H1 (cell line): ENCODE measurements at regions not wholly inside any gene's neighbourhood (a gene's known extent, or its start where the extent isn't known, plus 50 kb on each side); places are given as distances from the start of the nearest gene placed in this dataset.

Source experiments
- CTCF ChIA-PET: fragments of 300-600 bp; sonication (Branson Sonifier 250); formaldehyde crosslinking; loops from one replicate; lab custom pipeline; 2021; ENCODE audit not compliant: partially characterized antibody; lab: Charles Lee
- POLR2A ChIA-PET: fragments of 300-600 bp; sonication (Branson Sonifier 250); formaldehyde crosslinking; loops from one replicate; lab custom pipeline; 2021; ENCODE audit warnings: inconsistent platforms; ENCODE audit not compliant: partially characterized antibody; lab: Charles Lee
- DNase-seq, 2 experiments: peaks; one replicate each; pipeline versions ENCODE4 v3.0.0 to v3.0.0-alpha.2; 2010 to 2022; ENCODE audit warnings: low spot score in 2 of 2, low read depth in 1 of 2, mixed read lengths in 1 of 2
- FAIRE-seq: peaks from 2 replicates; lab custom pipeline; 2011; peaks lifted over from hg19 to GRCh38; lab: Jason Lieb, UNC
- H2AFZ ChIP-seq: 2 replicates; pipeline ENCODE4 v1.8.1; 2012; ENCODE audit warnings: low read length, inconsistent platforms
- H2AK5ac ChIP-seq: 2 replicates; pipeline ENCODE4 v1.6.1; 2013; ENCODE audit warnings: low read depth, low read length
- H2BK120ac ChIP-seq: replicated peaks from 2 replicates; pipeline ENCODE3; 2013; ENCODE audit warnings: low read depth, low read length, inconsistent platforms
- H2BK12ac ChIP-seq: 2 replicates; pipeline ENCODE4 v1.6.1; 2013; ENCODE audit warnings: low read depth, low read length
- H2BK15ac ChIP-seq: 2 replicates; pipeline ENCODE4 v1.6.1; 2013; ENCODE audit warnings: low read length
- H2BK20ac ChIP-seq: 2 replicates; pipeline ENCODE4 v1.6.1; 2013; ENCODE audit warnings: low read length
- H2BK5ac ChIP-seq: 2 replicates; pipeline ENCODE4 v1.6.1; 2013; ENCODE audit warnings: low read depth, low read length
- H3K14ac ChIP-seq: 2 replicates; pipeline ENCODE4 v1.6.1; 2013; ENCODE audit warnings: inconsistent platforms; ENCODE audit not compliant: insufficient read length
- H3K18ac ChIP-seq: 2 replicates; pipeline ENCODE4 v1.6.1; 2013; ENCODE audit warnings: low read length; ENCODE audit errors: extremely low read depth
- H3K23ac ChIP-seq: 2 replicates; pipeline ENCODE4 v1.6.1; 2013; ENCODE audit warnings: inconsistent platforms; ENCODE audit not compliant: insufficient read length
- H3K23me2 ChIP-seq: 2 replicates; pipeline ENCODE4 v1.6.1; 2013; ENCODE audit warnings: low read depth, low read length
- H3K27ac ChIP-seq: 2 replicates; pipeline ENCODE4 v1.6.1; 2011; ENCODE audit warnings: low read depth, low read length, inconsistent platforms
- H3K27me3 ChIP-seq, 4 experiments: replicated peaks in 1 of 4; 1 replicate in 1 of 4; 2 replicates in 3 of 4; pipeline versions ENCODE4 v1.6.1 to v1.8.1; 2011 to 2013; ENCODE audit warnings: low read length in 3 of 4, mild to moderate bottlenecking in 3 of 4, inconsistent platforms in 2 of 4, mixed read lengths in 2 of 4, moderate library complexity in 1 of 4; ENCODE audit not compliant: control insufficient read depth in 3 of 4, insufficient read depth in 3 of 4; ENCODE audit errors: extremely low read depth in 1 of 4
- H3K36me3 ChIP-seq, 4 experiments: 2 replicates each; pipeline versions ENCODE4 v1.6.1 to v1.8.1; 2011 to 2013; ENCODE audit warnings: mild to moderate bottlenecking in 4 of 4, low read length in 3 of 4, moderate library complexity in 2 of 4, control low read depth in 1 of 4, inconsistent platforms in 1 of 4; ENCODE audit not compliant: insufficient read depth in 4 of 4, control insufficient read depth in 2 of 4
- H3K4ac ChIP-seq: replicated peaks from 2 replicates; pipeline ENCODE3; 2013; ENCODE audit warnings: low read length, low read depth, mixed read lengths, inconsistent platforms; ENCODE audit not compliant: insufficient read length
- H3K4me1 ChIP-seq, 4 experiments: replicated peaks in 1 of 4; 1 replicate in 1 of 4; 2 replicates in 3 of 4; pipeline versions ENCODE4 v1.6.1 to v1.8.1; 2011 to 2013; ENCODE audit warnings: low read length in 3 of 4, inconsistent platforms in 2 of 4, mixed read lengths in 1 of 4; ENCODE audit not compliant: insufficient read depth in 4 of 4, control insufficient read depth in 3 of 4
- H3K4me2 ChIP-seq, 2 experiments: 2 replicates each; pipeline versions ENCODE4 v1.6.1 to v1.8.1; 2011 to 2013; ENCODE audit warnings: low read depth in 2 of 2, low read length in 2 of 2, control low read depth in 1 of 2, inconsistent platforms in 1 of 2, mild to moderate bottlenecking in 1 of 2; ENCODE audit not compliant: insufficient read depth in 1 of 2
- H3K4me3 ChIP-seq, 4 experiments: fragments of 200-600, 300-600 bp in 1 of 4; sonication (generic), shearing (Covaris generic), sonication (Bioruptor Twin) in 1 of 4; 2 replicates each; pipeline versions ENCODE4 v1.5.1 to v1.8.1; 2011 to 2016; ENCODE audit warnings: low read length in 4 of 4, low read depth in 3 of 4, control low read depth in 2 of 4, inconsistent platforms in 2 of 4, mild to moderate bottlenecking in 2 of 4, mixed read lengths in 1 of 4, moderate library complexity in 1 of 4; ENCODE audit not compliant: insufficient read depth in 2 of 4; ENCODE audit errors: extremely low read depth in 1 of 4
- H3K56ac ChIP-seq: replicated peaks from 2 replicates; pipeline ENCODE3; 2013; ENCODE audit warnings: low read depth, mild to moderate bottlenecking, mixed read lengths, low read length, inconsistent platforms; ENCODE audit not compliant: insufficient read length
- H3K79me1 ChIP-seq: 2 replicates; pipeline ENCODE4 v1.6.1; 2013; ENCODE audit warnings: low read depth, low read length, control low read depth
- H3K79me2 ChIP-seq, 2 experiments: 2 replicates each; pipeline versions ENCODE4 v1.6.1 to v1.8.1; 2012 to 2013; ENCODE audit warnings: low read length in 2 of 2, mild to moderate bottlenecking in 2 of 2, inconsistent platforms in 1 of 2; ENCODE audit not compliant: insufficient read depth in 2 of 2, control insufficient read depth in 1 of 2
- H3K9ac ChIP-seq, 4 experiments: replicated peaks in 1 of 4; 1 replicate in 1 of 4; 2 replicates in 3 of 4; pipeline versions ENCODE4 v1.6.1 to v1.8.1; 2011 to 2013; ENCODE audit warnings: low read depth in 3 of 4, low read length in 3 of 4, control low read depth in 2 of 4, mild to moderate bottlenecking in 2 of 4, moderate library complexity in 2 of 4, inconsistent platforms in 1 of 4; ENCODE audit errors: extremely low read depth in 1 of 4
- H3K9me3 ChIP-seq, 2 experiments: 2 replicates each; pipeline versions ENCODE4 v1.6.1 to v1.8.1; 2012 to 2013; ENCODE audit warnings: mild to moderate bottlenecking in 2 of 2, moderate library complexity in 2 of 2, control low read depth in 1 of 2, inconsistent platforms in 1 of 2, low read depth in 1 of 2, low read length in 1 of 2, mixed read lengths in 1 of 2; ENCODE audit not compliant: insufficient read depth in 2 of 2
- H4K20me1 ChIP-seq, 2 experiments: replicated peaks in 1 of 2; 2 replicates each; pipeline versions ENCODE3 to v1.8.1; 2011 to 2013; ENCODE audit warnings: inconsistent platforms in 2 of 2, low read length in 2 of 2, mild to moderate bottlenecking in 1 of 2; ENCODE audit not compliant: insufficient read depth in 2 of 2, control insufficient read depth in 1 of 2
- H4K5ac ChIP-seq: 2 replicates; pipeline ENCODE4 v1.6.1; 2013; ENCODE audit warnings: low read length, low read depth, mixed read lengths, inconsistent platforms; ENCODE audit not compliant: insufficient read length
- H4K8ac ChIP-seq: 2 replicates; pipeline ENCODE4 v1.8.0; 2013; ENCODE audit warnings: mild to moderate bottlenecking, moderate library complexity, low read length, inconsistent platforms; ENCODE audit not compliant: insufficient read depth; ENCODE audit errors: extremely low read depth
- H4K91ac ChIP-seq: replicated peaks from 2 replicates; pipeline ENCODE3; 2013; ENCODE audit warnings: low read length, mixed read lengths, inconsistent platforms; ENCODE audit not compliant: insufficient read length
- CHD1 ChIP-seq: IDR thresholded peaks from 2 replicates; pipeline ENCODE4 v1.6.1; 2012; ENCODE audit warnings: low read depth, low read length, improper control_type of control experiment
- CHD2 ChIP-seq: IDR thresholded peaks from 2 replicates; pipeline ENCODE4 v1.6.1; 2012; ENCODE audit warnings: low read length, improper control_type of control experiment
- JUND ChIP-seq: IDR thresholded peaks from 2 replicates; pipeline ENCODE4 v1.6.1; 2011; ENCODE audit warnings: mild to moderate bottlenecking, improper control_type of control experiment, low read length
- KDM5A ChIP-seq: fragments of 200-600 bp; IDR thresholded peaks from 2 replicates; pipeline ENCODE4 v1.7.1; 2012; ENCODE audit warnings: mild to moderate bottlenecking, low read length, inconsistent platforms, mixed read lengths
- RBBP5 ChIP-seq: IDR thresholded peaks from 2 replicates; pipeline ENCODE4 v1.7.1; 2012; ENCODE audit warnings: low read depth, mild to moderate bottlenecking, inconsistent platforms, low read length, moderate library complexity, borderline replicate concordance
- SIRT6 ChIP-seq: IDR thresholded peaks from one replicate; pipeline ENCODE4 v1.7.1; 2012; ENCODE audit warnings: low read length, inconsistent platforms
- SP4 ChIP-seq: IDR thresholded peaks from 2 replicates; pipeline ENCODE4 v1.6.1; 2012; ENCODE audit warnings: low read length, inconsistent platforms
- SUZ12 ChIP-seq: fragments of 200-600 bp; sonication (generic); IDR thresholded peaks from 2 replicates; pipeline ENCODE4 v1.6.1; 2012; ENCODE audit warnings: mild to moderate bottlenecking, inconsistent platforms, low read length, moderate library complexity, mixed read lengths
- TCF12 ChIP-seq: IDR thresholded peaks from 2 replicates; pipeline ENCODE4 v1.6.1; 2011; ENCODE audit warnings: low read depth, mild to moderate bottlenecking, low read length
- YY1 ChIP-seq: IDR thresholded peaks from 2 replicates; pipeline ENCODE4 v1.6.1; 2011; ENCODE audit warnings: low read depth, mild to moderate bottlenecking, low read length
- WGBS, 2 experiments: shearing (Covaris generic) in 1 of 2; methylation state at CpG; one replicate each; pipeline versions ENCODE4 v1.1.6 to v1.1.7; 2013 to 2015; ENCODE audit warnings: low lambda C conversion rate in 2 of 2, mixed read lengths in 2 of 2, inconsistent platforms in 1 of 2, low coverage in 1 of 2, missing lambda C conversion rate in 1 of 2; ENCODE audit not compliant: insufficient replicate concordance in 2 of 2, insufficient coverage in 1 of 2, insufficient read length in 1 of 2; ENCODE audit errors: extremely low coverage in 1 of 2, missing lambda C conversion rate in 1 of 2; 5-methylcytosine and 5-hydroxymethylcytosine counted together
- TF ChIP-seq, protein P1 (sequence below), 3 experiments: IDR thresholded peaks; 1 replicate in 2 of 3; 2 replicates in 1 of 3; pipeline versions ENCODE4 v1.5.1 to v1.6.1; 2011; ENCODE audit warnings: low read length in 3 of 3, mild to moderate bottlenecking in 3 of 3, inconsistent platforms in 2 of 3, low read depth in 1 of 3, moderate library complexity in 1 of 3; ENCODE audit not compliant: insufficient read depth in 1 of 3; ENCODE audit errors: control extremely low read depth in 1 of 3
- TF ChIP-seq, protein P2 (sequence below): IDR thresholded peaks from 2 replicates; pipeline ENCODE4 v1.6.1; 2011; ENCODE audit warnings: low read depth, mild to moderate bottlenecking, low read length; ENCODE audit not compliant: insufficient read depth

DNA sequence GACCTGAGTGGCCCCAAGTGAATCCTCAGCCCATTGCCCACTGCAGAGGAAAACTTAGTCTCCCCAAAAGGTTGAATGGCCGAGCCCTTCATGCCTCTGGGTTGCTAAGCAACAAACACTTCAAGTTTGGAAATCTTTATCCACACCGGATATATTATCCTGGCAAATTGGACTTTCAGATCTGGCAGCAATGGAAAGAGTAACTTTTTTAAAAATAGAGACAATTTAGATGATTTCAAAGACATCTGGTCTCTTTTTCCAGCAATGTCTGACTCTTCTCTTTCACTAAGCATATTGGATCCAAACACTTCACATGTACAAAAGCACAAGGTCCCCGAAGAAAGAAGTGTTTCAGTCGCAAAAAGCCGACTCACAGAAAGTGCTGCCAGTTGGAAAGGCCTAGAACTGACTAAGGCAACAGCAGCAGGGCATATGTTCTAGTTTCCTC lies 505.3 kb downstream of the SOX6 start:
- Histone ChIP-seq H2BK15ac (no peak overlapping the region), H2BK120ac (no peak overlapping the region), H3K18ac (no peak overlapping the region), H3K79me2 (no peaks in the 10 kb centered on the region), H3K14ac (no peak overlapping the region), H3K79me1 (no peaks in the 10 kb centered on the region), H3K27ac (no peak overlapping the region), H4K20me1 (no peaks in the 10 kb centered on the region), H4K8ac (no peak overlapping the region), H2BK5ac (no peak overlapping the region), H4K91ac (no peak overlapping the region), H2BK20ac (0 out of 2 replicates have a peak overlapping the region, but pooled peaks have one; percentile 41), H3K23me2 (peaks cover 1% of the 10 kb centered on the region; the same call in 1 of the 2 replicates), H3K4me1 (no peaks in the 10 kb centered on the region), H3K4me2 (no peak overlapping the region), H3K9me3 (no peaks in the 10 kb centered on the region), H2AFZ (0 out of 2 replicates have a peak overlapping the region, but pooled peaks have one; percentile 58), H3K4ac (no peak overlapping the region), H3K56ac (no peak overlapping the region), H3K9ac (no peak overlapping the region), H3K4me3 (no peak overlapping the region), H3K23ac (no peak overlapping the region), H2BK12ac (no peak overlapping the region), H2AK5ac (no peak overlapping the region), H4K5ac (no peak overlapping the region), H3K36me3 (no peaks in the 10 kb centered on the region), H3K27me3 (no peaks in the 10 kb centered on the region)
- ChIA-PET POLR2A (no interaction called here), CTCF (interaction anchor here (0.8 to 1.5 kb wide), 12 partner anchors 9 to 84 kb away, joined by 3 to 10 read pairs (median 5); no protein-coding TSS in a partner anchor)
- DNase-seq: no peak
- FAIRE-seq: no peak
- 95% methylated on average over 5 of the region's 5 CpGs; no CpG with 5 or more reads in 1 of the 2 experiments for WGBS, 2 experiments
- TF ChIP-seq KDM5A (no peak), SUZ12 (no peak), SP4 (no peak), TCF12 (no peak), YY1 (no peak), JUND (no peak), SIRT6 (no peak), CHD2 (no peak), RBBP5 (no peak), CHD1 (no peak)
- TF ChIP-seq, protein P1, sequence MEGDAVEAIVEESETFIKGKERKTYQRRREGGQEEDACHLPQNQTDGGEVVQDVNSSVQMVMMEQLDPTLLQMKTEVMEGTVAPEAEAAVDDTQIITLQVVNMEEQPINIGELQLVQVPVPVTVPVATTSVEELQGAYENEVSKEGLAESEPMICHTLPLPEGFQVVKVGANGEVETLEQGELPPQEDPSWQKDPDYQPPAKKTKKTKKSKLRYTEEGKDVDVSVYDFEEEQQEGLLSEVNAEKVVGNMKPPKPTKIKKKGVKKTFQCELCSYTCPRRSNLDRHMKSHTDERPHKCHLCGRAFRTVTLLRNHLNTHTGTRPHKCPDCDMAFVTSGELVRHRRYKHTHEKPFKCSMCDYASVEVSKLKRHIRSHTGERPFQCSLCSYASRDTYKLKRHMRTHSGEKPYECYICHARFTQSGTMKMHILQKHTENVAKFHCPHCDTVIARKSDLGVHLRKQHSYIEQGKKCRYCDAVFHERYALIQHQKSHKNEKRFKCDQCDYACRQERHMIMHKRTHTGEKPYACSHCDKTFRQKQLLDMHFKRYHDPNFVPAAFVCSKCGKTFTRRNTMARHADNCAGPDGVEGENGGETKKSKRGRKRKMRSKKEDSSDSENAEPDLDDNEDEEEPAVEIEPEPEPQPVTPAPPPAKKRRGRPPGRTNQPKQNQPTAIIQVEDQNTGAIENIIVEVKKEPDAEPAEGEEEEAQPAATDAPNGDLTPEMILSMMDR (IDR thresholded peaks at IDR 0.05; ENCODE audit: control extremely low read depth in 1 of 3, insufficient read depth in 1 of 3, low read depth in 1 of 3, low read length in 3 of 3): no peak
- TF ChIP-seq, protein P2, sequence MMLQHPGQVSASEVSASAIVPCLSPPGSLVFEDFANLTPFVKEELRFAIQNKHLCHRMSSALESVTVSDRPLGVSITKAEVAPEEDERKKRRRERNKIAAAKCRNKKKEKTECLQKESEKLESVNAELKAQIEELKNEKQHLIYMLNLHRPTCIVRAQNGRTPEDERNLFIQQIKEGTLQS: no peak
